Suppressor macrophage (primary cell): ENCODE measurements at regions not wholly inside any gene's neighbourhood (a gene's known extent, or its start where the extent isn't known, plus 50 kb on each side); places are given as distances from the start of the nearest gene placed in this dataset.

Source experiments
- DNase-seq, 4 experiments: peaks; one replicate each; pipeline ENCODE4 v3.0.0-alpha.2; 2020 to 2022

DNA sequence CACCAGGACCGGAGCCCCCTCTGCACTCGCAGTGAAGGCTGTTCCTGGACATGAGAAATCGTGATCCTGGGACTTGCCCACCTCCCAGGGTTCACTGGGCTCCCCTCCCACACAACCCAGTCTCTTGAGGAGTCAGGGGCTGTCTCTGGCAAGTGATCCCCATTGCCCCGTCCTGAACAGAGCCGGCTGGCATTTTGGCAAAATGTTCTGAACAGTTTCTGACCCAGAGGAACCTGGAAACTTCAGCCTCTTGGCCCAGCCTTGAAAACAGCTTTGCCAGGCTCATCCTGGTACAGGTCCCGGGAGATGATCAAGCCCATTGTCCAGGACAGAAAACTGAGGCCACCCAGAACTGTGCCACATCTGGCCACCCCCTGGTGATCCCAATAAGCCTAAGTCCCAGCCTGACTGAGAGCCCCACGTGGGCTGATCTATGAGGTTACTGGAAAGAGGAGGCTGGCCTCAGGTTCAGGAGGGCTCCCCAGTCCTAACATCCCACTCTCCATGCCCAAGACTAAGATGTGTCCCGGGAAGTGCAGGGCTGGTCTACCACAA is 115.7 kb downstream of the OAT start:
- no peak for DNase-seq

DNA sequence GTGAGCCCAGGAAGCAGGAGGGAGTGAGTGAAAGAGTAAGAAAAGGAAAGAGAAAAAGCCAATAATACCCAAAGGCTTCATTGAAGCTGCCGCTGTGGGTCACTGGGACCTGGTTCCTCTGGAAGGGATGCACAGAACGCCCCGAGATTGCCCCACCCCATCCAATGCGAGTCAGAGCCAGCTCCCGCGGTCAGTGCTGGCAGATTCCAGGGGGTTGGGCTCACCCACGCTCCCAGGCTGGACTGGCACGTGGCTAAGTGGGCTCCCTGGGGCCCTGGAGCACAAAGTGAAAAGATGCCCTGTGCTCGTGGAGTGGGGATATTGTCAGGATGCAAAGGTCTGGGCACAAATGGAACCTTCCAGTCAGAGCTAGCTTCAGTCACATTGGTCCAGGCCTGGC is 117.0 kb downstream of the OAT start:
- no peak for DNase-seq

DNA sequence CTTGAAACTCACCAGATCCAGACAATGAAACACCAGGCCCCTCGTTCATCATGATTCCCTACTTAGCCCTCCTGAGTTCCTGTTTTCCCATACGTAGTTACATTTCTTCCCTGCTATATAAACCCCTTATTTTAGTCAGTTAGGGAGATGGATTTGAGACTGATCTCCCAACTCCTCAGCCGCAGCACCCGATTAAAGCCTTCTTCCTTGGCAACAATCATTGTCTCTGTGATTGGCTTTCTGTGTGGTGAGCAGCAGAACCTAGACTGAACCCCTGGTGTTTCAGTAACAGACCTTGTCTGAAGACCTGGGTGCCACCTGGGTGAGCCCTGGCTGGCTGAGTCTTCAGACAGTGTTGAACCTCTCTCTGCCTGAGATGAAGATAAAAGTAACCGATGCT is 118.0 kb downstream of the OAT start:
- no peak for DNase-seq

DNA sequence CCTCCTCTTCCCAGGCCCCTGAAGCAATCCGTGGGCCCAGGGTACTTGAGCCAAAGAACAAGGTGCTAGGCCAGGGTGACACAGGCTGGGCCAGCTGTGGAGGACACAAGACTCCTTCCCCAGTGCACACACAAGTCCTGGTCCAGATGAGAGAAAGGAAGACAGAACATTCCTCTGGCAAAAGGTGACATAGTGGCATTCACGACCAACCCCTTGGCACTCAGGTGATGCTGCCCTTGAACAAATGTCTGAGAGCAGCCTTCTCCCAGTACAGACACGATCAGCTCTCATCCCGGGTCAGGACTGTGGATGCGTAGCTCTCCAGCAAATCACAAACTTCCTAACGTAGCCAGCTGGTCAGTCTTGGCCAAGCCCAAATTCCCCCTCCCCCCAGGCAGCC is 118.5 kb downstream of the OAT start:
- no peak for DNase-seq

DNA sequence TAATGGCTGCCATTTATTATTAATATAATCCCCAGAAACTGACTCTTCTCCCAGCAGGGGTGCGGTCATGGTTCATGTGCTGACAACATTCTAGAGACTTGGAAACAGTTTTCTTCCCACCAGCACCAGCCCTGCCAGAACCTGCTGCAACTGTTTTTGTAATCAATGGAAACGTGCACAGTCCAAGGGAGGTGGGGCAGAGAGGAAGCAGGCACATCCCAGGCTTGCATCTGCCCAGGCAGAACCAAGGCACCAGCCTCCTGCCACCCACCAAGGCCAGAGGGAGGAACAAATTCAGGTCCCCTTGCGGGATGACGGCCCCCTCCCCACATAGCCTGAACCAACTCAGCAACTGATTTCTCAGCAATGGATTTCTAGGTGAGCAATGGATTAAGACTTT is 119.0 kb downstream of the OAT start:
- DNase-seq = no peak

DNA sequence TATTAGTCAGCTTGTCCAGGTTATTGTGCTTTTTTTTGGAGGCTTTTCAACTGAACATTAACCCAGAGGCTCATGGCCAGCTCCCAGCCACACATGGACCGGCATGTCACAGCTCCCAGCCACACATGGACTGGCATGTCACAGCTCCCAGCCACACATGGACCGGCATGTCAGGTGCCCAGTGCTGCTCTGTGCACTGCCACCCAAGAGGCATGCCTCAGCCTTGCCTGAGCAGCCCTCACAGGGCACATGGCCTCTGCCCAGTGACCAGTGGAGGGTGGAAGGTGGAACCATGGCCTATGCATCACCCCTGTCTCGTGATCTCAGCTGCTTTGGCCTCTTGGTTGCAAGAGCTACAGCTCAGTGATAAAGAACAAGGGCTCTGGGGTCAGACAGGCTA is 119.8 kb downstream of the OAT start:
- DNase-seq = peak in 3 of 4 experiments; percentile 10 to 36 (median 34)

DNA sequence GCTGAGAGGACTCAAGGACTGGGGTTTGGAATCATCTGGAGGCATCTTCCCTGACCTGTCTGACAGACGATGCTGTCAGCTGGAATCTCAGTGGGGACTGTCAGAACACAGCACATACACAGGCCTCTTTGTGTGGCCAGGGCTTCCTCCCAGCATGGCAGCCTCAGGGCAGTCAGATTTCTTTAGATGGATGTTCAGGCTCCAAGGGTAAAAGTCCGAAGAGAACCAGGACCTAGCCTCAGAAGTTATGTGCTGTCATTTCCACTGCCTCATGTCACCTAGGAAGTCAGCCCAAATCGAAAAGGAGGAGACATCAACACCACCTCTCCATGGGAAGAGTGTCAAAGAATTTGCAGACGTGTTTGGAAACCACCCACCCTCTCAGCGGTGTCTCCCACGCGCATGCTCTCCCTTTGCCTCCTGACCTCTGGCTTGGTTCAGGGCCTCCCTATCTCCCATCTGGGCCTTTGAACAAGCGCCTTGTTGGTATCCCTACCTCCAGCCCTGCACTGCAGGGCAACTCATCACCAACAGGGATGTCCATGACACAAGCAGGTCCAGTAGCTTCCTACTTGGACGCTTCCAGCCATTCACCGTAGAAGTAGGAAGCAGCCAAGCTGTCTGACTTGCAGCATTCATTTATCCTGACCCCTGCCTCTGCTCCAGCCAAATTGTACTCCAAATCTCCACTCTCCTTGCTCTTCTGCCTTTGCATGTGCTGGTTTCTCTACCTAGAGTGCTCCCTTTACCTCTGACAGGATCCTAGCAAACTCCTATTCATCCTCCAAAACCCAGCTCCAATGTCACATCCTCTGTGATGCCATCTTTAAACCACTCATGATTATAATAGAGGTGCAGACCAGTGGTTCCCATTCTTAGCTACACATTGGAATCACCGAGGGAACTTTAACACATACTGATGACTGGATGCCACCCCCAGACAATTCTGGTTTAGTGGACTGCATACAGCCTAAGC is 121.6 kb downstream of the OAT start:
- DNase-seq = no peak

DNA sequence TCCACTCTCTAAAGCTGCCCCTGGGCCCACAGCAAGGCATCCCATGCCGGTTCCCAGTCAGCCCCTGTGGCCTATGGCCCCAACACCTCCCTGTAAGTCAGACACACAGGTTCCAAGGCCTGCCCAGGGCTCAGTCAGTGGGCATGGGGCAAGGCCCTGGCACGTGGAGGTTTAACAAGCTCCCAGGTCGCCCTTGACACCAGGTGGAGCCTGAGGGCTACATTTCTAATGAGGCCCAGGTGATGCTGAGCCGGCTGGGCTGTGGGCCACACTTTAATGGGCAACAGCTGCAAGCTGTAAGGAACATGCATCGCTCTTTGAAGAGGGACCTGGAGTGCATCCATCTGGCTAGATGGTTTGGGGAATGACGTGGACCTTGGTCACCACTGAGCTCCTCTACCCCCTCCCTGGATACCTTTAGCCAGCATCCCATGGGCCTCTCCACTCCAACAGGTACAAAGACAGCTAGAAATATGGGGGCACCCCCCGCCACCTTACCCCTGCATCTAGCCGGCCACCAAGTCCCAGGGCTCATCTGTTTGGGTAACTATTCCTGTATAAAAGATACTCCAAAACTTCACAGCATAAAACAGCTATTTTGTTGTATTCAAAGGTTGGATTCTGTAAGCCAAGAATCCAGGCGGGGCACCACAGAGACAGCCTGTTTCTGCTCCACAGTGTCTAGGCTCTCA is 122.5 kb downstream of the OAT start:
- DNase-seq = no peak

DNA sequence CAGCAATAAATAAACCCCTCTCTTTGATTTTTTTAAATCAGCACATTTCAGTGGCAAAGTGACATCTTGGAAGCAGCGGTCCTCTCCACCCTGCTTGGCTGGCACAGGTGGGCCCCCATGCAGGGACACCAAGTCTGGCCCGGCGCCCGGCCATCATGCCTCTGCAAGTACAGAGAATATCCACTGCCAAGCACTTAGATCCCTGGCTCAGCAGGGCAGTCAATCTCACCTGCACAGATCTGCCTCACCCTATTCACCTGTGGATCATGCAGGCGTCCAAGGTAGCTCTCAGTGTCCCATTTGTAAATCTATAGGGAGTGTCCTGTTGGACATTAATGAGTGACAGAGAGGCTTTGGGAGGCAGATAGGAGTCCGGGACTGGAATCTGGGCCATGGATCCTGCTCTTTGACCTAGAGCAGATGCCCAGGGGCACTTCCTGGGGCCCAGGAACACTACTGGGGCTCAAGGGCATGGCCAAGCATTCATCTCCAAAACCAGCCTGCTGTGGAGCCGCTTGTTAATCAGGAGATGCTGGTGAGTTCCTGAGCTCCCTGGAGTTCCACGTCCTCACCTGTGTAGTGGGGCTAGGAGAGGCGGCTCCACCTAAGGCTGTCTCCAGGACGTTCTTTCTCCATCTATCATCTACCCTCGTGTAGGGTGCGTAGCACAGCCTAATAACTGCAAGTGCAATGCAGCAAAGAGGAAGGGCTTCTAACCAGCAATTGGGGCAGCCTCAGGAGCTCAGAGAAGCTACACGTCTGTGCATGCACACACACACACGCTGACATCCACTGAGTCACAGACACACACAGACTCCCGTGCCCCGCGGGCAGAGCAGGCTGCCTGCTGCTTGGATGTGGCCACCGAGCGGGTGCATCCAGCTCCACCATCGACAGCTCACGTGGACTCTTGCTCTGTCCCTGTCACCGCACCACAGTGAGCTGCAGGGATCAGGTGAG is 123.6 kb downstream of the OAT start:
- DNase-seq = no peak

DNA sequence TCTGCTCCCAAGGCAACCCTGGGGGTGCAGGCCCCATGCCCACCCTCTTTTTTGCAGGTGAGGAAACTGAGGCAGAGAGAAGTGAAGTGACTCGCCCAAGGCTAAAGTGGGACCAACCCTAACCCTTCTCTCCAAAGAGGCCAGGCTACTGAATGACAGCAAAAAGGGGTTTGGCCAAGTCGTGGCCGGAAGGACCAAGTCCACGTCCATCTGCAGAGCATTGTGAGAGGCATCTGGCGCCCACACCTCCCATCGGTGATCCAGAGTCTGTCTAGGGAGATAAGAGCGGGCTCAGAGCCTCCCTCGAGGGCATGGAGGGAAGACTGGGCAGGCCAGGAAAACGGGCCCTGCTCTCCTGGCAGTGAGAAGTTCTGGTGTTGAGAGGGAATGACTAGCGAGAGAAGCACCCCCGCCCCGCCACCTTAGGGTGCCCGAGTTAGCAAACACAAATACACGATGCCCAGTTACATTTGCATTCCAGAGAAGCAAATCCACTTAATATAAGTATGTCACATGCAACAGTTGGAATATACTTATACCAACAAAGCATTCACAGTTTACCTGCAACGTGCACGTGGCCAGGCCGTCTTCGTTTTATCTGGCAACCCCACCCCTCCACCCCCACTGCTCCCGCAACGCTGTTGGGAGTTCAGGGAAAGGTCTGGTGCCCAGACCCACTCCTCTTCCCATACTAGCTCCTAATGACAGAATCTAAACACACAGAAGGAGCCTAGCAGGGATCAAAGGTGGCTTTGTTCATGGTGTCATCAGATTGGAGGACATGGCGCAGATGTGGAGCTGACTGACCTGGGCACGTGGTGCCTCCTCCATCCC is 124.9 kb downstream of the OAT start:
- DNase-seq = no peak

DNA sequence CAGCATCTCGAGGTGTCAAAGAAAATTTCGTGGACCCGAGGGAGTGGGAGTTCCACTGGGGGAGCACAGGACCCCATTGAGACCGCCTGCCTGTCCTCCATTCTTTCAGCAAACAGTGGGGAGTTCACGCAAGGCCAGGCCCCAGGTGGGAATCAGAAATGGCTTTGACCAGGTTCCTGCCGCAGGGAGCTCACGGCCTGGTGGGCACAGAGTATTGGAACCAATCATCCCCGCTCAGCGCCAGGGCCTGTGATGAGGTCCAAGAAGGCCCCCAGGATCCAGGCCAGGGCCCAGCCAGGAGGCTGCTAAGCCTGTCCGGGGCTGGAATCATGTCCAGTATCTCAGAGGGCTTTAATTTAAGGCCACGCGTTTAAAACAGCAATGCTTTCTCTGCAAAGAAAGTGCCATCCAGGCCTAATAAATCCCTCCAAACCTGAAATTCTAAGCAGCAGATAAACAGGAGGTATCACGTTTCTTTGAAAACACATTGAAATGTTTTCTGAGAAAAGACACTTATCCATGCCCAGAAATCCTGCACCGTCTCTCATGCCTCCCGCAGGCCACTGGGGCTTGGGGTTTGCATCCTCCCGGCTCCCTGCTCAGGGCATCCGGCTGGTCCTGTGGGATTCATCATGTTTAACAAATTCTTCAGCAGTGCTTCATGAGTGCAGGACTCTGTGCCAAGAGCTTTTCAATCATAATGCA is 125.7 kb downstream of the OAT start:
- DNase-seq = no peak

DNA sequence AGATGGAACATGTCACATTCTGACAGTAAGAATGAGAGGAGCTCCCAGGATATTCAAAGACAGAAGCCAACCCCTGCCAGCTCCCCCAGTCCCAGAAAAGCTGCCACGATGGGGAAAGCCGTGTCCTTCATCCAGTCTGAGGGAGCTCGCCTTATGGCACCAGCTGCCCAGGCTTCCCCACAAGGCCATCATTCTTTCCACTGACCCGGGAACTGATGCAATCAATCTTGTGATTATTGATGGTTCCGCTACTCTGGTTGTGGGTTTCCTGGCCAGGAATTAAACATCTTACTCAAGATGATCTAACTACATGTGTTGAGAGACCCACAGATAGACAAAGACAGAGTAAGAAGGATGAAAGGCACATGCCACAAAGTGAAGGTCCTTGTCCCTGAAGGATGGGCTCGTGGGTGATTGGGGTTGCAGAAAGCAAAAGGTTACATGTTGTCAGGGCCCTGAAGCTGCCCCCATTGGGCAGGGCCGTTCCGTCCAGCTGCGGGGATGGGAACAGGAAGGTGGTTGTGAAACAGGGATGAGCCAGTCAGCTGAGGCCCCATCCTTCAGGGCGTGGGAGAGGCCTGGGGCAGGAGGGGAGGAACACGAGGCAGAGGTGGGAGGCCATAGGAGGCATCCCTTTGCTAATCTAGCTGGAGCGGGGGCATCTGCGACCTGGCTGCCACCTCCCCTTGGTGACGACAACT is 127.6 kb downstream of the OAT start:
- DNase-seq = peak; percentile 92 to 97 (median 96)

DNA sequence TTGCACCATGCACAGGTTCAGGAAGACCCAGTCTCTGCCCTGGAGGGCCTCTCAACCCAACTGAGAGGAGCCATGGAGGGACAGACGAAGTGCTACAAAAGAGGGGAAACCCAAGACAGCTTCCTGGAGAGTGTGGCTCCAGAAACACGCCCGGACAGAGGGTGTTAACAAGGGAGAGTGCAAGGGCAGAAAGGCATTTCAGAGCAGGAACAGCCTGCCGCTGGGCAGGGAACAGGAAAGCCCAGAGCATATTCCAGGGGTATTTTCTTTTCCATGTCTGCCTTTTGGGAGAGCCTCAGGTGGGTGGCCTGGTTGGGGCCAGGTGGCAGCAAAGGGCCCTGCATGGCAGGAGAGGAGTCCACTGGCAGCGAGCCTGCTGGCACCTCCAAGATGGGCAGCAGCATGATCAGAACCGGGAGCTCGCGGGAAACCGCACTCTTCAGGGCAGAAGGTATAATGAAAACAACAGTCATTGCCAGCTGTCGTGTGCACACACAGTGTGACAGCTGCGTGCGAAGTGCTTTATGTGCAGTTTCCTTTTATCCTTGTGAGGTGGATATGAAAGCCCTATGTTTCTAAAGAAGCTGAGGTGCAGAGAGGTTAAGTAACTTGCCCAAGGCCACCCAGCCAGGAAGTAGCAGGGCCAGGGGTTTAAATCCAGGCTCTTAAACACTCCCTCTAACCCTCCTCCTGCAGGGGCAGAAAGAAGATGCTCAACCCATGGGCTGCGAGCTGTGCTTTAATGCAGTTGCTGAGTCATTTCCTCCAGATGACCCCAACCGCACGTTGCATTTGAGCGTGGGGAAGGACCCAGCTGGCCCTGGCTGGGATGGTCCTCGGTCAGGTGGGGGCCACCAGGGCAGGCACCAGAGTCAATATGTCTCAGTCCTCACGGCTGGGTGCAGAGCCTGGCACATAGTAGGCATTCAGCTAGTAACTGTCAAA is 128.6 kb downstream of the OAT start:
- peak; percentile 88 to 95 (median 94) for DNase-seq

DNA sequence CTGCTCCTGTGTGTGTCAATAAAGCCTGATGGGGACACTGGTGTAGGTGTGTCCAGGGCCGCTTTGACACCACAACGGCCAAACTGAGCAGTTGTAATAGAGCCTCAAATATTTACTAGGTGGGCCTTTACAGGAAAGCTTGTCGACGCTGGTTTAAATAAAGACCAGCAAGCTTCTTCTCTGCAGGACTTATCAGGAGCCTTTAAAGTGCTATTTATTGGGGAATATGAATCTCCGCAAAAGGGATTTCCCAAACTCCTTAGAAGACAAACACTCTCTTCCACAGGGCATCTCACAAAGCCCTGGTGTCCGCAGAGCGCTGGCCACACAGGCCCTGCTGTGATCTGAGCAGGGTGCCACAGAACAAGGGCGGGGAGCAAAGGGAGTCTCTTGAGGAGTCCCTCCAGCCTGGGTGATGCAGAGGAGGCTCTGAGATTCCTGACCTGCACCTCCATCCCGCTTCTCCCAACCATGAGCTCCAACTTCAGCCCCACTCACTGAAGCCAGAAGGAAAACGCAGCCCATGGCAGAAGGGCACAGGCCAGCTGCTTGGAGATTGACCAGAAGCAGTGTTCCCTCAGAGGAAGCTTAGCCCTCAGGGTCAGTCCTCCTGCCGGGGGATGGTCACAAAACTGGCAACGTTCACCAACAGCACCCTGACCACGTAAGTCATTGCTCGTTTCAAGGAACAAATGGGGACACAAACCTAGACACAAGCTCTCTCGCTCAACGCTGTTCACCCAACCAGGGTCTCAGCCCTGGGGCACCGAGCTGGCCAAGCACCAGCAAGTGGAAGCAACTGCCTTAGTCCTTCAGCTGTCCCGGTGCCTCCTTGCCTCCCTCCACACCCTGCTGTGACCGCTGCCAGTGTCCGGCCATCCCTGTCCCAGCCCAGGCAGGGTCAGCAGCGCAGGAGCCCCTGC is 129.5 kb downstream of the OAT start:
- DNase-seq = peak in 1 of 4 experiments; percentile 27

DNA sequence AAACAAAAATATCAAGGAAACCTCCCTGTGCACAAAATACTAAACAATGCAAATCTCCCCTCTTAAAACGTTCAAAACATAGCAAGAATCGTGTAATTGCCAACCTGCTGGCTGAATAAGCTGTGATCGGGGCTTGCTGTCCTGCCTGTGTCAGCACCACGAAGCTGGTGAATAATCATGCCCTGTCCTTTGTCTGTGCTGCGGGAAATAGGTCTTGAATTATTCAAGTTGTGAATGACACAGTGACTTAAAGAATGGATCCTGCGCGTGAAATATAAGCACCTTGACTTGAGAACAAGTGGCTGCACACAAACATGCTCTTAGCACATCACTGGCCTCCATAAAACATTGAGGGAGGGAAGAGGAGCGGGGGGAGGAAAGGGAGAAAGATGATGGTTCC is 130.2 kb downstream of the OAT start:
- DNase-seq = no peak

DNA sequence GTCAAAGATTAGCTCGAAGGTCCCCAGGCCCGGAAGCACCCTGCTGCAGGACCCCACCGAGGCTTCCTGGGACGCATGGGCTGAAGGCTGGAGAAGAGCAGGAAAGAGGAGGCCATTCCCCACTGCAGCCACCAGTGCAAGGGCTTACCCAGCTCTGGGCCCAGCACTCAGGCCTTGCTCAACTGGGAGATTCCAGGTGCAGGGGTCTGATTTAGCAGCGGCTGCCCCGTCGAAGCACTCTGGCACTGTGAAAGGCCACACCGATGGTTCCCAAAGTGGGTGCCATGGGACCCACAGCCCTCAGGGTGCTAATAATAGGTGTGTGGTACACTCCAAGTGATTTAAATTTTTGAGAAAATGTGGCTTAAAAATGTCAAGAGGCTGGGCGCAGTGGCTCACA is 130.9 kb downstream of the OAT start:
- no peak for DNase-seq

DNA sequence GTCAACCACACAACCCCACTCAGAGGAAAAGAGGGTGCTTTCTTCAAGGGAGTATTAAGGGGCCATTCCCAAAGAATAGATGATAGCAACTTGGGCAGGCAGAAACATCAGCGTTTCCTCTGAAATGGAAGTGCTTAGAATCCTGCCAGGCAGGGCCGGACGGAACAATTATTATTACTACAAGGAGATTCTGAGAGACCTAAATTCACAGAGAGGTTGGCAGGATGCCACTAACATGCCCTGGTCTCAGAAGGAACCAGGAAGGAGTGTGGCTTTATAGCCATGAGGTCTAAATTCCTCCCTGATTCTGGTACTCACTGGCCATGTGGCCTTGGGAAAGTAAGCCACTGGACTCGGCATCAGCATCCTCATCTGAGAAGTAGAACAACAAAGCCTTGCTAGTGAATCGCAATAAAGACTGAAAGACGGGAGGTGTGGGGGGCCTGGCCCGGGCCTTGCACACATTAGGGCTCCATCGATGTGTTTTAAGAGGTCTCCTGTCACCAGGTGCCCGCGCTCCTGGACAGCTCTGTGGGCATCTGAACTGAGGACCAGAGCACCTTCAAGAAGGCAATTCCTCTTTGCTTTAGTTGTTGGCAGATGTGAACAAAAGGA is 131.5 kb downstream of the OAT start:
- peak in 2 of 4 experiments; percentile 15 to 33 for DNase-seq
